Activated T-helper 17 cell treated with anti-CD3 and anti-CD28 coated beads, Interleukin-2, amount 50 U/mL, for 72 hours (primary cell): ENCODE measurements at regions not wholly inside any gene's neighbourhood (a gene's known extent, or its start where the extent isn't known, plus 50 kb on each side); places are given as distances from the start of the nearest gene placed in this dataset.

Source experiments
- ATAC-seq: fragments of 150-1000 bp; cut with Tn5 transposase; replicated peaks from 2 replicates; pipeline ENCODE4 v1.10.0; 2021; ENCODE audit warnings: mild to moderate bottlenecking, moderate library complexity
- H3K27ac Mint-ChIP-seq: one replicate; pipeline ENCODE4 v1.8.0; 2022; ENCODE audit warnings: mixed read lengths
- H3K27me3 Mint-ChIP-seq: one replicate; pipeline ENCODE4 v1.8.0; 2022; ENCODE audit warnings: mixed read lengths
- H3K36me3 Mint-ChIP-seq: one replicate; pipeline ENCODE4 v1.8.0; 2022; ENCODE audit warnings: low read depth, mild to moderate bottlenecking, mixed read lengths
- H3K4me1 Mint-ChIP-seq: one replicate; pipeline ENCODE4 v1.8.0; 2022; ENCODE audit warnings: mixed read lengths
- H3K4me3 Mint-ChIP-seq: one replicate; pipeline ENCODE4 v1.8.0; 2022; ENCODE audit warnings: mild to moderate bottlenecking, mixed read lengths
- H3K9me3 Mint-ChIP-seq: one replicate; pipeline ENCODE4 v1.8.0; 2022; ENCODE audit warnings: mixed read lengths

GRCh38 chr10:113269333-113269732 lies 283.5 kb upstream of the HABP2 start:
- Mint-ChIP-seq H3K27me3 (peaks cover 15% of the 10 kb centered on the region), H3K27ac (no peak overlapping the region), H3K9me3 (no peaks in the 10 kb centered on the region), H3K4me3 (no peak overlapping the region), H3K36me3 (no peaks in the 10 kb centered on the region), H3K4me1 (no peaks in the 10 kb centered on the region)
- ATAC-seq = no peak

- Mint-ChIP-seq H3K4me1 (no peaks in the 10 kb centered on the region), H3K36me3 (no peaks in the 10 kb centered on the region), H3K27ac (no peak overlapping the region), H3K27me3 (peaks cover 10% of the 10 kb centered on the region), H3K4me3 (no peak overlapping the region), H3K9me3 (peaks cover 5% of the 10 kb centered on the region)
- no peak for ATAC-seq
Measured at GRCh38 chr10:113272511-113272910, 280.3 kb upstream of the HABP2 start.

- ATAC-seq = no peak
- no peak overlapping the region for H3K4me3 Mint-ChIP-seq
- H3K9me3 Mint-ChIP-seq = peaks cover 5% of the 10 kb centered on the region
- no peak overlapping the region for H3K27ac Mint-ChIP-seq
- H3K36me3 Mint-ChIP-seq = no peaks in the 10 kb centered on the region
- H3K4me1 Mint-ChIP-seq = no peaks in the 10 kb centered on the region
- H3K27me3 Mint-ChIP-seq = peaks cover 9% of the 10 kb centered on the region
Measured at GRCh38 chr10:113273181-113274163, 279.4 kb upstream of the HABP2 start.

- Mint-ChIP-seq H3K27me3 (peaks cover 9% of the 10 kb centered on the region), H3K4me1 (no peaks in the 10 kb centered on the region), H3K36me3 (no peaks in the 10 kb centered on the region), H3K4me3 (no peak overlapping the region), H3K27ac (no peak overlapping the region), H3K9me3 (peaks cover 5% of the 10 kb centered on the region)
- no peak for ATAC-seq
Measured at GRCh38 chr10:113274176-113274829, 278.6 kb upstream of the HABP2 start.

- no peak overlapping the region for H3K4me3 Mint-ChIP-seq
- no peak for ATAC-seq
- peaks cover 5% of the 10 kb centered on the region for H3K9me3 Mint-ChIP-seq
- no peaks in the 10 kb centered on the region for H3K4me1 Mint-ChIP-seq
- no peaks in the 10 kb centered on the region for H3K36me3 Mint-ChIP-seq
- peaks cover 15% of the 10 kb centered on the region for H3K27me3 Mint-ChIP-seq
- no peak overlapping the region for H3K27ac Mint-ChIP-seq
Measured at GRCh38 chr10:113278221-113278620, 274.6 kb upstream of the HABP2 start.

- ATAC-seq = no peak
- H3K4me1 Mint-ChIP-seq = no peaks in the 10 kb centered on the region
- H3K36me3 Mint-ChIP-seq = no peaks in the 10 kb centered on the region
- no peak overlapping the region for H3K4me3 Mint-ChIP-seq
- no peak overlapping the region for H3K27ac Mint-ChIP-seq
- peaks cover 5% of the 10 kb centered on the region for H3K9me3 Mint-ChIP-seq
- H3K27me3 Mint-ChIP-seq = peaks cover 14% of the 10 kb centered on the region
Measured at GRCh38 chr10:113278664-113279063, 274.2 kb upstream of the HABP2 start.

- Mint-ChIP-seq H3K36me3 (no peaks in the 10 kb centered on the region), H3K27me3 (peaks cover 14% of the 10 kb centered on the region), H3K4me1 (no peaks in the 10 kb centered on the region), H3K27ac (no peak overlapping the region), H3K9me3 (peaks cover 5% of the 10 kb centered on the region), H3K4me3 (no peak overlapping the region)
- no peak for ATAC-seq
Measured at GRCh38 chr10:113279262-113279661, 273.6 kb upstream of the HABP2 start.

GRCh38 chr10:113282564-113282963 lies 270.3 kb upstream of the HABP2 start:
- no peak overlapping the region for H3K27ac Mint-ChIP-seq
- no peak overlapping the region for H3K4me3 Mint-ChIP-seq
- no peaks in the 10 kb centered on the region for H3K36me3 Mint-ChIP-seq
- H3K27me3 Mint-ChIP-seq = peaks cover 19% of the 10 kb centered on the region
- H3K4me1 Mint-ChIP-seq = no peaks in the 10 kb centered on the region
- no peaks in the 10 kb centered on the region for H3K9me3 Mint-ChIP-seq
- ATAC-seq = no peak

GRCh38 chr10:113283189-113283588 lies 269.7 kb upstream of the HABP2 start:
- Mint-ChIP-seq H3K4me3 (no peak overlapping the region), H3K27me3 (peaks cover 19% of the 10 kb centered on the region)
- ATAC-seq = no peak

GRCh38 chr10:113284635-113285034 lies 268.2 kb upstream of the HABP2 start:
- Mint-ChIP-seq H3K27ac (no peak overlapping the region), H3K36me3 (no peaks in the 10 kb centered on the region), H3K4me1 (no peaks in the 10 kb centered on the region), H3K9me3 (no peaks in the 10 kb centered on the region), H3K27me3 (peaks cover 17% of the 10 kb centered on the region), H3K4me3 (no peak overlapping the region)
- ATAC-seq = no peak

More at GRCh38 chr10:113283189-113283588, 269.7 kb upstream of the HABP2 start:
- no peak overlapping the region for H3K27ac Mint-ChIP-seq
- H3K36me3 Mint-ChIP-seq = no peaks in the 10 kb centered on the region
- no peaks in the 10 kb centered on the region for H3K9me3 Mint-ChIP-seq
- H3K4me1 Mint-ChIP-seq = no peaks in the 10 kb centered on the region

- Mint-ChIP-seq H3K9me3 (no peaks in the 10 kb centered on the region), H3K4me1 (no peaks in the 10 kb centered on the region), H3K36me3 (no peaks in the 10 kb centered on the region), H3K27ac (no peak overlapping the region), H3K27me3 (peaks cover 14% of the 10 kb centered on the region), H3K4me3 (no peak overlapping the region)
- ATAC-seq = no peak
Measured at GRCh38 chr10:113285305-113285704, 267.5 kb upstream of the HABP2 start.

GRCh38 chr10:113287592-113287991 lies 265.3 kb upstream of the HABP2 start:
- no peaks in the 10 kb centered on the region for H3K36me3 Mint-ChIP-seq
- H3K4me1 Mint-ChIP-seq = no peaks in the 10 kb centered on the region
- H3K27me3 Mint-ChIP-seq = peaks cover 6% of the 10 kb centered on the region
- ATAC-seq = no peak
- H3K4me3 Mint-ChIP-seq = no peak overlapping the region
- H3K9me3 Mint-ChIP-seq = no peaks in the 10 kb centered on the region
- H3K27ac Mint-ChIP-seq = no peak overlapping the region

- Mint-ChIP-seq H3K27me3 (peaks cover 6% of the 10 kb centered on the region), H3K4me1 (no peaks in the 10 kb centered on the region), H3K9me3 (no peaks in the 10 kb centered on the region), H3K4me3 (no peak overlapping the region), H3K27ac (no peak overlapping the region), H3K36me3 (no peaks in the 10 kb centered on the region)
- no peak for ATAC-seq
Measured at GRCh38 chr10:113290137-113290536, 262.7 kb upstream of the HABP2 start.

- Mint-ChIP-seq H3K9me3 (no peaks in the 10 kb centered on the region), H3K4me1 (no peaks in the 10 kb centered on the region), H3K27me3 (peaks cover 3% of the 10 kb centered on the region), H3K36me3 (no peaks in the 10 kb centered on the region), H3K4me3 (no peak overlapping the region), H3K27ac (no peak overlapping the region)
- no peak for ATAC-seq
Measured at GRCh38 chr10:113291413-113291812, 261.4 kb upstream of the HABP2 start.

GRCh38 chr10:113292086-113292485 lies 260.8 kb upstream of the HABP2 start:
- no peaks in the 10 kb centered on the region for H3K4me1 Mint-ChIP-seq
- H3K27ac Mint-ChIP-seq = no peak overlapping the region
- no peaks in the 10 kb centered on the region for H3K27me3 Mint-ChIP-seq
- H3K9me3 Mint-ChIP-seq = no peaks in the 10 kb centered on the region
- H3K36me3 Mint-ChIP-seq = no peaks in the 10 kb centered on the region
- H3K4me3 Mint-ChIP-seq = no peak overlapping the region
- no peak for ATAC-seq
